ENCODE measurements at regions not wholly inside any gene's neighbourhood (a gene's known extent, or its start where the extent isn't known, plus 50 kb on each side); places are given as distances from the start of the nearest gene placed in this dataset.

GRCh38 chr11:70528794-70529580, 130.7 kb downstream of the CTTN start:
- Histone ChIP-seq H3K79me2 (ENCODE audit: control insufficient read depth, insufficient read depth, low read length, unreplicated experiment) (no peaks in the 10 kb centered on the region), H3K27me3 (ENCODE audit: insufficient read depth, low read length) (no peaks in the 10 kb centered on the region), H3K4me3 (ENCODE audit: low read depth, low read length) (no peak overlapping the region), H3K36me3 (ENCODE audit: insufficient read depth, low read length) (no peaks in the 10 kb centered on the region), H3K27ac (ENCODE audit: low read depth, low read length) (no peak overlapping the region), H2AFZ (ENCODE audit: low read length, unreplicated experiment) (no peak overlapping the region), H3K4me1 (ENCODE audit: control insufficient read depth, insufficient read depth, low read length, unreplicated experiment) (no peaks in the 10 kb centered on the region)

GRCh38 chr11:70530010-70530409, 131.7 kb downstream of the CTTN start:
- Histone ChIP-seq H3K79me2 (ENCODE audit: control insufficient read depth, insufficient read depth, low read length, unreplicated experiment) (no peaks in the 10 kb centered on the region), H3K27ac (ENCODE audit: low read depth, low read length) (no peak overlapping the region), H3K4me1 (ENCODE audit: control insufficient read depth, insufficient read depth, low read length, unreplicated experiment) (no peaks in the 10 kb centered on the region), H2AFZ (ENCODE audit: low read length, unreplicated experiment) (no peak overlapping the region), H3K27me3 (ENCODE audit: insufficient read depth, low read length) (no peaks in the 10 kb centered on the region), H3K36me3 (ENCODE audit: insufficient read depth, low read length) (no peaks in the 10 kb centered on the region), H3K4me3 (ENCODE audit: low read depth, low read length) (no peak overlapping the region)

GRCh38 chr11:70530629-70531185, 132.4 kb downstream of the CTTN start:
- Histone ChIP-seq H2AFZ (ENCODE audit: low read length, unreplicated experiment) (no peak overlapping the region), H3K4me1 (ENCODE audit: control insufficient read depth, insufficient read depth, low read length, unreplicated experiment) (no peaks in the 10 kb centered on the region), H3K4me3 (ENCODE audit: low read depth, low read length) (no peak overlapping the region), H3K27me3 (ENCODE audit: insufficient read depth, low read length) (no peaks in the 10 kb centered on the region), H3K79me2 (ENCODE audit: control insufficient read depth, insufficient read depth, low read length, unreplicated experiment) (no peaks in the 10 kb centered on the region), H3K36me3 (ENCODE audit: insufficient read depth, low read length) (no peaks in the 10 kb centered on the region), H3K27ac (ENCODE audit: low read depth, low read length) (no peak overlapping the region)

GRCh38 chr11:70531281-70532065, 133.1 kb downstream of the CTTN start:
- Histone ChIP-seq H3K27ac (ENCODE audit: low read depth, low read length) (no peak overlapping the region), H3K27me3 (ENCODE audit: insufficient read depth, low read length) (no peaks in the 10 kb centered on the region), H3K79me2 (ENCODE audit: control insufficient read depth, insufficient read depth, low read length, unreplicated experiment) (no peaks in the 10 kb centered on the region), H3K36me3 (ENCODE audit: insufficient read depth, low read length) (no peaks in the 10 kb centered on the region), H3K4me3 (ENCODE audit: low read depth, low read length) (no peak overlapping the region), H2AFZ (ENCODE audit: low read length, unreplicated experiment) (no peak overlapping the region), H3K4me1 (ENCODE audit: control insufficient read depth, insufficient read depth, low read length, unreplicated experiment) (no peaks in the 10 kb centered on the region)

GRCh38 chr11:70532066-70532440, 133.7 kb downstream of the CTTN start:
- no peak overlapping the region for H3K27ac ChIP-seq (ENCODE audit: low read depth, low read length)
- no peak overlapping the region for H3K4me3 ChIP-seq (ENCODE audit: low read depth, low read length)
- H2AFZ ChIP-seq (ENCODE audit: low read length, unreplicated experiment) = no peak overlapping the region
- H3K4me1 ChIP-seq (ENCODE audit: control insufficient read depth, insufficient read depth, low read length, unreplicated experiment) = no peaks in the 10 kb centered on the region
- no peaks in the 10 kb centered on the region for H3K27me3 ChIP-seq (ENCODE audit: insufficient read depth, low read length)
- no peaks in the 10 kb centered on the region for H3K79me2 ChIP-seq (ENCODE audit: control insufficient read depth, insufficient read depth, low read length, unreplicated experiment)
- no peaks in the 10 kb centered on the region for H3K36me3 ChIP-seq (ENCODE audit: insufficient read depth, low read length)

- H3K4me3 ChIP-seq (ENCODE audit: low read depth, low read length) = no peak overlapping the region
- H3K79me2 ChIP-seq (ENCODE audit: control insufficient read depth, insufficient read depth, low read length, unreplicated experiment) = no peaks in the 10 kb centered on the region
- H3K27ac ChIP-seq (ENCODE audit: low read depth, low read length) = no peak overlapping the region
- no peak overlapping the region for H2AFZ ChIP-seq (ENCODE audit: low read length, unreplicated experiment)
- H3K4me1 ChIP-seq (ENCODE audit: control insufficient read depth, insufficient read depth, low read length, unreplicated experiment) = no peaks in the 10 kb centered on the region
- H3K27me3 ChIP-seq (ENCODE audit: insufficient read depth, low read length) = no peaks in the 10 kb centered on the region
- H3K36me3 ChIP-seq (ENCODE audit: insufficient read depth, low read length) = no peaks in the 10 kb centered on the region
Measured at GRCh38 chr11:70532731-70533130, 134.4 kb downstream of the CTTN start.

GRCh38 chr11:70535191-70535971, 137.1 kb downstream of the CTTN start:
- no peaks in the 10 kb centered on the region for H3K27me3 ChIP-seq (ENCODE audit: insufficient read depth, low read length)
- H3K36me3 ChIP-seq (ENCODE audit: insufficient read depth, low read length) = no peaks in the 10 kb centered on the region
- no peak overlapping the region for H2AFZ ChIP-seq (ENCODE audit: low read length, unreplicated experiment)
- no peaks in the 10 kb centered on the region for H3K4me1 ChIP-seq (ENCODE audit: control insufficient read depth, insufficient read depth, low read length, unreplicated experiment)
- H3K79me2 ChIP-seq (ENCODE audit: control insufficient read depth, insufficient read depth, low read length, unreplicated experiment) = no peaks in the 10 kb centered on the region
- H3K27ac ChIP-seq (ENCODE audit: low read depth, low read length) = no peak overlapping the region
- no peak overlapping the region for H3K4me3 ChIP-seq (ENCODE audit: low read depth, low read length)

- Histone ChIP-seq H3K27ac (ENCODE audit: low read depth, low read length) (no peak overlapping the region), H3K27me3 (ENCODE audit: insufficient read depth, low read length) (no peaks in the 10 kb centered on the region), H2AFZ (ENCODE audit: low read length, unreplicated experiment) (no peak overlapping the region), H3K4me3 (ENCODE audit: low read depth, low read length) (no peak overlapping the region), H3K36me3 (ENCODE audit: insufficient read depth, low read length) (no peaks in the 10 kb centered on the region), H3K4me1 (ENCODE audit: control insufficient read depth, insufficient read depth, low read length, unreplicated experiment) (no peaks in the 10 kb centered on the region), H3K79me2 (ENCODE audit: control insufficient read depth, insufficient read depth, low read length, unreplicated experiment) (no peaks in the 10 kb centered on the region)
Measured at GRCh38 chr11:70536051-70536877, 137.9 kb downstream of the CTTN start.

- Histone ChIP-seq H3K4me3 (ENCODE audit: low read depth, low read length) (no peak overlapping the region), H3K79me2 (ENCODE audit: control insufficient read depth, insufficient read depth, low read length, unreplicated experiment) (no peaks in the 10 kb centered on the region), H3K27me3 (ENCODE audit: insufficient read depth, low read length) (no peaks in the 10 kb centered on the region), H3K4me1 (ENCODE audit: control insufficient read depth, insufficient read depth, low read length, unreplicated experiment) (no peaks in the 10 kb centered on the region), H2AFZ (ENCODE audit: low read length, unreplicated experiment) (no peak overlapping the region), H3K27ac (ENCODE audit: low read depth, low read length) (no peak overlapping the region), H3K36me3 (ENCODE audit: insufficient read depth, low read length) (no peaks in the 10 kb centered on the region)
Measured at GRCh38 chr11:70537576-70538571, 139.5 kb downstream of the CTTN start.
